GM19025 (cell line): ENCODE measurements at regions not wholly inside any gene's neighbourhood (a gene's known extent, or its start where the extent isn't known, plus 50 kb on each side); places are given as distances from the start of the nearest gene placed in this dataset.

Source experiments
- ATAC-seq: cut with Tn5 transposase; IDR thresholded peaks from one replicate; pipeline ENCODE4 v1.9.1; 2021; ENCODE audit warnings: mild to moderate bottlenecking, low read depth, moderate library complexity; ENCODE audit not compliant: unreplicated experiment

DNA sequence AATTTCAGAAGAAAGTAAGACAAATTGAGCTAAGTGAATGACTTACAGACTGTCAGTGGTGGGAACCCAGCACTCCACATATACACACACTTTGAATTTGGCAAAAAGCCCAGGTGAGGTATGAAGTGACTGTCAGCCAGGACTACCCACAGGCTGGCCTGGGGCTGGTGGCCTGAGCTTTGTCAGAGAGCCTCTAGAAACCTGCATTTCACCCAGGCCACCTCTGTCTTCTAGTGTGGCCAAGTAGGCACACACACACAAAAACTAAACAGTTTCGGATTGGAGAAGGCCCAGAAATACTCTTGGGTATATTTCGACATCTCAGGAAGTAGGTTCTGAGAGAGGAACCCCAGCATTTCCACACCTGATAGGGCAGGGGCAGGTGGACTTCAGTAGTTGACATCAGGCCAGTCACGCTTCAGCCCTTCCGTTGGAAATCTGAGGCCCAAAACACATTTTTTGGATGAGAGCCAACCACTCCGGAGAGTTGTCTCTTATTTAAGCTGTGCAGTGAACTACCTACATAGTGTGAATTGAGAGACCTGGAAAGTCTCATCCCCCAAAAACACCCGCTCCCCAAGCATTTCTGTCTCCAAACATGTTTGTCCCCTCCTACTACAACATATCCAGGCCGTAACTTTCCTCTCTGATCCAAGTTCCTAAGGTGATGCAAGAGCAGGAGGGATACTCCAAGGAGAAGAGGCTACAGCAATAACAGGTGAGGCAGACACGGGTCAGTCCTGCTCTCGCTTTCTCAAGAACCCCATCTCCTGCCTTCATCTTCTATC is 167.2 kb upstream of the PROX1 start:
- ATAC-seq: no peak

- no peak for ATAC-seq
These were observed 166.4 kb upstream of the PROX1 start for GRCh38 chr1:213821175-213821942.

- ATAC-seq: no peak
These were observed 165.8 kb upstream of the PROX1 start for GRCh38 chr1:213821943-213822334.

- ATAC-seq: no peak
These were observed 160.9 kb upstream of the PROX1 start for GRCh38 chr1:213826891-213827290.

DNA sequence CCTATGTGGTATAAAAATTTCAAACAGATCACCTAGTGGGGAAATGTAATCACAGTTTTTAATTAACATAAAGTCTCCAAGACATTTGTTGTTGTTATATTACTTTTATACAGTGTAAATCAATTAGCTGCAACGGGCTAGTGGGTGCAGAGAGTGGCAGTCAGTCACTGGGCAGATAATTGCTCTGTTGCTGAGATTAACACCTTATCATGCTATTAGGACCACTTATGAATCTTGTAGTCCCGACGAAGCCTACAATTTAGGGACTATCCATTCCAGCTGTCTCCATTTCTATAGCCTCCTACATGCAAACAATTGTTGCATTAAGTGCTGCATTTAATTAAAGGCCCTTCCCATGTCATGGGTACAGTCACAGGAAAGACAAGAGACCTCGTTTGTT is 158.9 kb upstream of the PROX1 start:
- no peak for ATAC-seq

DNA sequence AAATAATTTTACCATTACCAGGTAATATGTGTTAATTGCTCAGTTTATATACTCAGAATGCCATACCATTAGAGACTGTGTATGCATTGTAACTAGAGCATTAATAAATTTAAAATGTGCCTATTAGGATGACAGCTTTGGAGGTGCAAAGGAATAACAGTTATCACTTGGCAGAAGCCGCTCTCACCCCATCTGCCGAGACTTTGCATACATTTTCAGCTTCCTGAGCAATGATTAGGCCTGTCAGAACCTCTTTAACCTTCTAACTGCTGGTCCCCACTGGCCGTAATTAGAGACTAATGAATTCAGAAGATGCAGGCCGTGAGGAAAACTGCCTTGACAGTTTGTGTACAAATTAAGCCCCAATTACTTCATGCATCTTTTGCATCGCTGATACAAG is 158.0 kb upstream of the PROX1 start:
- ATAC-seq: no peak

GRCh38 chr1:213830371-213830770 is 157.4 kb upstream of the PROX1 start:
- no peak for ATAC-seq

GRCh38 chr1:213840575-213840974 is 147.2 kb upstream of the PROX1 start:
- ATAC-seq: no peak

- no peak for ATAC-seq
These were observed 143.1 kb upstream of the PROX1 start for GRCh38 chr1:213844632-213845031.

GRCh38 chr1:213852107-213852506 is 135.7 kb upstream of the PROX1 start:
- no peak for ATAC-seq

DNA sequence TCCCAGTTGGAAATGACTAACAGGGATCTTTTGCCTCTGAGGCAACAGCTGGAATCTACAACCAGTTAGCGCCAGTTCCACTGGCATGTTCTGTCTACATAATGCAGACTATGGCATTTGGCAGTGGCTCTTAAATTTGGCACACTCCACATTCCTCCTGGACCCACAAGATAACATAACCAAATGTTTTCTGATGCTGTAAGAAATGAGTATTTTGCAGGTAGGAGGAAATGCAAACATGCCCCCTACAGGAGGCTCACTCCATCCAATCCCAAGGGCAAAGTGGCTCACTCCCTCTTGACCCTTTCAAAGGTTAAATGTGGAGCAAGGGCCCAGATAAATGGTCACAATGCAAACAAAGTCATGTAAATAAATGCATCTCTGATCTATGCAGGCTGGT is 129.2 kb upstream of the PROX1 start:
- no peak for ATAC-seq

DNA sequence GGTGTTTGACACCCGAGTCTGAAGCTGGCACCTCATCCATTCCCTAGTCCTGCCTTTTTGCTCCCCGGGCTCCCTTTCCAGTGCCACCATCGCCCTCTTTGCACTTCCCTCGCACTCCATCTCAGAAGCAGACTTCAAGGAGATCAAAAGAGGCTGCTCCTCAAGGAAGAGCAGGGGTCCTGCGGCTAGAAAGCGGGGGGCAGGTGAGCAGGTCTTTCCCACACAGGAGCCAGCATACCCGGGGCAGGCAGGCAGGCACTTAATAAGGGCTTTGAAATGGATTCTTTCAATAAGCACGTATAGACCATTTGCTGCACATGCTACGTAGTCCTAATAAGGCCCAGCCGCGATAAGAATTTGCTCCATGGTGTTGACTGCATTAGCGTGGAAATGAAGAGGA is 125.9 kb upstream of the PROX1 start:
- ATAC-seq: no peak

GRCh38 chr1:213864091-213864490 is 123.7 kb upstream of the PROX1 start:
- no peak for ATAC-seq

GRCh38 chr1:213868482-213868881 is 119.3 kb upstream of the PROX1 start:
- ATAC-seq: no peak

DNA sequence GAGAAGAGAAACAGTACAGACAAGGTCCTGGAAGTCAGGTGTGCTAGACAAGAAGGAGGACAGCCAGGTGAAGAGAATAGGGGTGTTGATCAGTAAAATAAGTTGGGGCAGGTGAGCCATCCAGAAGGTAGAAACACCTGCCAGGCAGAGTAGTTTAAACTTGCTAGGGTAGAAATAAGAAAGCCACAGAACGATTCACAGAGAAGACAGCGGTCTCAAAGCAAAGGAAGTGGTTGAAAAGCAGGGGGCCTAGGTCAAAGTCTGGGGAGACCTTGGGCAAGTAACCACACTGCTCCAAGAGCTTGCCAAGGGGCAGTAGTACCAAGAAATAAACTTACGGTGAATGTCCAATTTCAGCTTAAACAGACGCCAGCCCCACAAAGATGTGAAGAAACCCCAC is 116.6 kb upstream of the PROX1 start:
- ATAC-seq: no peak

DNA sequence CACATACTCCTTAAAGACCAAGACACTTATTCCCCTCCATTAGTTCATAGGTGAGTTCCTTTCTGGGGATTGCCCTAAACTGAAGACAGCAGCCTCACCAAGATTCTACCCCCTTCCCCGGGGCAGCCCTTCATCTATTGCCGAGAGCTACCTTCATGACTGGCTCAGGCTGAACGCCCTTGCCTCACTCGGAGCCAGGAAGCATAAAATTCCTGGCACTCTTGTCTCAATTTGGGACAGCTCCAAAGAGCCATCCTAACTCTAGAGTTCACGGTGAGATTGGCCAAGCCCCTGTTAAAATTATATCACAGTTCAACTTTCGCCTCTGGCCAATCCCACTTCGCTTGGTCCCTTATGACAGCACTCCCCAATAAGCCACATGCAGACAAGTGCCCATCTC is 113.0 kb upstream of the PROX1 start:
- ATAC-seq: no peak

DNA sequence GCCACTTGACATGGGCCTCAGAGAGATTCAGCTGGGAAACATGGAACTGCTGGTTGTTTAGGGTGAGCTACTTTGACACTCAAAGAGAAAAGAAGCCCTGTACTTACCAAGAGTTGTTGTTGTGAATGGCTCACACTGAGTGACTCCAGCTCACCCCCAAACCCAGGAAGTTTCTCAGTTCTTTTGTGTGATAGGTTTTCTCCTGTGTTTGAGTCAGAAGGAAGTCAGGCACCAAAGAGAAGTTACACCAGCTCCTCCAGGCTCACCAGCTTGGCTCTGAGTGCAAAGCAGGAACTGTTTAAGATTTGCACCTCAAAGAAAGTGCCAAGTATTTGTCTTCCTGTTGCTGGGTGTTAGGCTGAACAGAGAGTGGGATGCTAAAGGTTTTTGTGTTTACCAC is 111.2 kb upstream of the PROX1 start:
- ATAC-seq: no peak

- ATAC-seq: no peak
These were observed 104.2 kb upstream of the PROX1 start for GRCh38 chr1:213883618-213884017.

DNA sequence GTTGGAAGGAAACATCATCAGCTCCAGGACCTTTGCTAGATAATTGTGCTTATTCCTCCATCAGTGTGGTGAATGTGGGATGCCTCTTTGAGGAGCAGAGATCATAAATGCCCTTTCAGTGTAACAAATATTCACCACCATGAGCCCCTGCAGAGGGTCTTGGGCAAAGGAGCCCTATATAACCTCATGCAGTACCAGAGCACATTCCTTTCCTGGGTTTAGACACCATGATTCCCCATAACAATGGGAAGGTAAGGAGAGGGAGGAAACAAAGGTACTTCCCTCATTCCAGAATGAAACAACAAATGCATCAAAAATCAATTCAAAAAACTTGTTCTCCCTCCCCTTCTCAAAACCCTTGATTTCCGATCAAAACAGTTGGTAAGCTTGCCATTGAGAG is 103.4 kb upstream of the PROX1 start:
- no peak for ATAC-seq

DNA sequence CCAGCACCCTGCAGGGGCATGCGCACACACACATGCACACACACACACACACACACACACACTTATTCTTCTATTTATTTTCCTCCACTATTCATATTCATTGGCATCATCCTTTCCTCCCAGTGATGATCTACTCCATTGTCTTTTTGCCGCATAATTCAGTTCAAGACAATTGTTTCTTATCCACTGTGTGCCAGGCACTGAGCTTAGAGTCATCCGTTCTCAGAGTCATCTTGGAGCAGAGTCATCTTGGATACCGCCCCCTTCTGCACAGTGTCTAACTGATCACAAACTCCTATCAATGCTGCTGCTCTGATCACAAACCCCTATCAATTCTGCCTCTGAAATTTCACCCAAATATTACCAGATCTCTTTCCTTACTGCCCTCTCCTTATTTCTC is 102.8 kb upstream of the PROX1 start:
- no peak for ATAC-seq

- ATAC-seq: no peak
These were observed 99.9 kb upstream of the PROX1 start for GRCh38 chr1:213887842-213888241.
